K562 (cell line): ENCODE measurements at regions not wholly inside any gene's neighbourhood (a gene's known extent, or its start where the extent isn't known, plus 50 kb on each side); places are given as distances from the start of the nearest gene placed in this dataset.
A peak's percentile ranks its signal among the peaks of the same experiment; 100 is the strongest.

Source experiments
- ATAC-seq: fragments of 200-7000 bp; cut with Tn5 transposase; 3 replicates; pipeline ENCODE4 v1.9.1; 2020; ENCODE audit warnings: moderate library complexity
- BruUV-seq: library from RNA; stranded (reverse); fragments of 400-500 nt; replicated peaks from 2 replicates; lab custom pipeline; 2021; lab: Mats Ljungman, UMichigan
- CTCF ChIA-PET: fragments of 300-600 bp; formaldehyde crosslinking; extraction: SDS; loops from one replicate; lab custom pipeline; 2021; ENCODE audit warnings: low intra/inter-chr PET ratio; lab: Yijun Ruan, JAX
- POLR2A ChIA-PET: fragments of 300-600, 350-650 bp; sonication (Branson Sonifier 250); formaldehyde crosslinking; extraction: SDS; loops from one replicate; lab custom pipeline; 2021; ENCODE audit warnings: antibody characterized with exemption, inconsistent platforms; lab: Yijun Ruan, JAX
- DNase-seq, 4 experiments: peaks; one replicate each; pipeline versions ENCODE4 v3.0.0 to v3.0.0-alpha.2; 2011 to 2018; ENCODE audit warnings: low spot score in 3 of 4, mixed read lengths in 3 of 4; ENCODE audit errors: extremely low read depth in 1 of 4
- FAIRE-seq: peaks from 2 replicates; lab custom pipeline; 2011; peaks lifted over from hg19 to GRCh38; lab: Jason Lieb, UNC
- H2AFZ ChIP-seq: 2 replicates; pipeline ENCODE4 v1.6.0; 2011; ENCODE audit warnings: low read depth, low read length, control low read depth, inconsistent platforms
- H3K27ac ChIP-seq: fragments of 200-600 bp; 3 replicates; pipeline ENCODE4 v1.8.0; 2011; ENCODE audit warnings: low read depth, mild to moderate bottlenecking, control low read depth, inconsistent platforms, low read length, moderate library complexity, mixed read lengths; ENCODE audit errors: extremely low read depth
- H3K27me3 ChIP-seq, 2 experiments: fragments of 300-600 bp in 1 of 2; 2 replicates in 1 of 2; 3 replicates in 1 of 2; pipeline versions ENCODE4 v1.6.0 to v1.8.0; 2011; ENCODE audit warnings: inconsistent platforms in 2 of 2, low read length in 2 of 2, mild to moderate bottlenecking in 1 of 2, mixed read lengths in 1 of 2, moderate library complexity in 1 of 2; ENCODE audit not compliant: control insufficient read depth in 2 of 2, insufficient read depth in 2 of 2
- H3K36me3 ChIP-seq: fragments of 300-600 bp; 3 replicates; pipeline ENCODE4 v1.8.0; 2011; ENCODE audit warnings: mild to moderate bottlenecking, low read length, inconsistent platforms; ENCODE audit not compliant: control insufficient read depth, insufficient read depth
- H3K4me1 ChIP-seq, 2 experiments: fragments of 200-600 bp in 1 of 2; replicated peaks in 1 of 2; 2 replicates in 1 of 2; 3 replicates in 1 of 2; pipeline versions ENCODE4 v1.5.1 to v1.8.0; 2011; ENCODE audit warnings: inconsistent platforms in 2 of 2, low read length in 2 of 2, mild to moderate bottlenecking in 1 of 2, mixed read lengths in 1 of 2, moderate library complexity in 1 of 2; ENCODE audit not compliant: control insufficient read depth in 2 of 2, insufficient read depth in 2 of 2
- H3K4me2 ChIP-seq: 2 replicates; pipeline ENCODE4 v1.6.1; 2011; ENCODE audit warnings: low read length, control low read depth, inconsistent platforms, mixed read lengths; ENCODE audit not compliant: insufficient read depth
- H3K4me3 ChIP-seq: fragments of 200-600 bp; sonication (generic), shearing (Covaris generic); 2 replicates; pipeline ENCODE4 v1.5.1; 2016; ENCODE audit warnings: control low read depth, inconsistent platforms
- H3K79me2 ChIP-seq: fragments of 200-600 bp; 3 replicates; pipeline ENCODE4 v1.8.0; 2011; ENCODE audit warnings: low read length, inconsistent platforms; ENCODE audit not compliant: control insufficient read depth, insufficient read depth
- H3K9ac ChIP-seq, 2 experiments: 2 replicates each; pipeline versions ENCODE4 v1.6.0 to v1.6.1; 2011; ENCODE audit warnings: low read depth in 2 of 2, low read length in 2 of 2, control low read depth in 1 of 2, inconsistent platforms in 1 of 2, mild to moderate bottlenecking in 1 of 2, mixed read lengths in 1 of 2; ENCODE audit not compliant: insufficient read depth in 1 of 2
- H3K9me1 ChIP-seq: one replicate; pipeline ENCODE4 v1.6.0; 2011; ENCODE audit warnings: inconsistent platforms, mild to moderate bottlenecking, low read length, moderate library complexity; ENCODE audit not compliant: control insufficient read depth, insufficient read depth
- H3K9me3 ChIP-seq: replicated peaks from 2 replicates; pipeline ENCODE4 v1.5.1; 2011; ENCODE audit warnings: low read depth, low read length, inconsistent platforms; ENCODE audit not compliant: control insufficient read depth, insufficient read depth
- H4K20me1 ChIP-seq: replicated peaks from 2 replicates; pipeline ENCODE4 v1.6.1; 2011; ENCODE audit warnings: low read length, inconsistent platforms, mixed read lengths; ENCODE audit not compliant: control insufficient read depth, insufficient read depth
- CEBPB ChIP-seq: fragments of 450-650 bp; IDR thresholded peaks from 2 replicates; pipeline ENCODE4 v1.6.1; 2016; ENCODE audit warnings: missing genetic modification characterization, missing compliant biosample characterization
- ESRRB ChIP-seq: fragments of 250-450 bp; sonication (Bioruptor Pico); IDR thresholded peaks from 2 replicates; pipeline ENCODE4 v1.5.0; 2020; ENCODE audit warnings: mild to moderate bottlenecking, moderate library complexity, borderline replicate concordance
- MCM3 ChIP-seq: fragments of 450-650 bp; IDR thresholded peaks from 2 replicates; pipeline ENCODE4 v1.6.1; 2016
- NFXL1 ChIP-seq: fragments of 450-650 bp; formaldehyde crosslinking; IDR thresholded peaks from 2 replicates; pipeline ENCODE4 v1.4.0; 2021; ENCODE audit warnings: mild to moderate bottlenecking
- WGBS: fragments of 100-300 bp; shearing (Covaris generic); methylation state at CpG from one replicate; pipeline ENCODE4 v1.1.6; 2016; ENCODE audit warnings: low coverage, mixed read lengths; ENCODE audit not compliant: insufficient coverage; ENCODE audit errors: missing lambda C conversion rate; 5-methylcytosine and 5-hydroxymethylcytosine counted together
- in situ Hi-C: fragments of 300-500 bp; cut with MboI; formaldehyde crosslinking; loops from 4 replicates; pipeline ENCODE4 v1.15.0; 2018; ENCODE audit warnings: inconsistent platforms, mixed read lengths
- intact Hi-C: fragments of 100-400 bp; cut with micrococcal nuclease; formaldehyde crosslinking; loops from 2 replicates; pipeline ENCODE4 v1.14.2; 2022
- TF ChIP-seq, protein P1 (sequence below): fragments of 200-800 bp; sonication (Bioruptor generic); IDR thresholded peaks from 2 replicates; pipeline ENCODE4 v1.6.1; 2017; ENCODE audit warnings: missing genetic modification characterization, missing compliant biosample characterization
- TF ChIP-seq, protein P2 (sequence below), 2 experiments: IDR thresholded peaks; 2 replicates each; pipeline ENCODE4 v1.6.1; 2011; ENCODE audit warnings: borderline replicate concordance in 1 of 2, control low read depth in 1 of 2, low read depth in 1 of 2, low read length in 1 of 2, mild to moderate bottlenecking in 1 of 2, mixed read lengths in 1 of 2, moderate library complexity in 1 of 2; ENCODE audit not compliant: insufficient read depth in 1 of 2, insufficient read length in 1 of 2, poor library complexity in 1 of 2, severe bottlenecking in 1 of 2; ENCODE audit errors: extremely low read depth in 1 of 2

- TF ChIP-seq, protein P1, sequence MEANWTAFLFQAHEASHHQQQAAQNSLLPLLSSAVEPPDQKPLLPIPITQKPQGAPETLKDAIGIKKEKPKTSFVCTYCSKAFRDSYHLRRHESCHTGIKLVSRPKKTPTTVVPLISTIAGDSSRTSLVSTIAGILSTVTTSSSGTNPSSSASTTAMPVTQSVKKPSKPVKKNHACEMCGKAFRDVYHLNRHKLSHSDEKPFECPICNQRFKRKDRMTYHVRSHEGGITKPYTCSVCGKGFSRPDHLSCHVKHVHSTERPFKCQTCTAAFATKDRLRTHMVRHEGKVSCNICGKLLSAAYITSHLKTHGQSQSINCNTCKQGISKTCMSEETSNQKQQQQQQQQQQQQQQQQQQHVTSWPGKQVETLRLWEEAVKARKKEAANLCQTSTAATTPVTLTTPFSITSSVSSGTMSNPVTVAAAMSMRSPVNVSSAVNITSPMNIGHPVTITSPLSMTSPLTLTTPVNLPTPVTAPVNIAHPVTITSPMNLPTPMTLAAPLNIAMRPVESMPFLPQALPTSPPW (CRISPR knock-in tag) = peak; percentile 33; the same call in 1 of the 2 replicates
- TF ChIP-seq CEBPB (tag) (no peak), NFXL1 (CRISPR knock-in tag) (no peak)
- TF ChIP-seq, protein P2, sequence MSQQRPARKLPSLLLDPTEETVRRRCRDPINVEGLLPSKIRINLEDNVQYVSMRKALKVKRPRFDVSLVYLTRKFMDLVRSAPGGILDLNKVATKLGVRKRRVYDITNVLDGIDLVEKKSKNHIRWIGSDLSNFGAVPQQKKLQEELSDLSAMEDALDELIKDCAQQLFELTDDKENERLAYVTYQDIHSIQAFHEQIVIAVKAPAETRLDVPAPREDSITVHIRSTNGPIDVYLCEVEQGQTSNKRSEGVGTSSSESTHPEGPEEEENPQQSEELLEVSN (IDR thresholded peaks at IDR 0.05; ENCODE audit: borderline replicate concordance in 1 of 2, extremely low read depth in 1 of 2, insufficient read depth in 1 of 2, insufficient read length in 1 of 2, low read depth in 1 of 2, low read length in 1 of 2, poor library complexity in 1 of 2, severe bottlenecking in 1 of 2) = peak in 1 of 2 experiments; percentile 42
Measured at GRCh38 chr2:88247531-88247930, 77.4 kb downstream of the THNSL2 start (continued).

DNA sequence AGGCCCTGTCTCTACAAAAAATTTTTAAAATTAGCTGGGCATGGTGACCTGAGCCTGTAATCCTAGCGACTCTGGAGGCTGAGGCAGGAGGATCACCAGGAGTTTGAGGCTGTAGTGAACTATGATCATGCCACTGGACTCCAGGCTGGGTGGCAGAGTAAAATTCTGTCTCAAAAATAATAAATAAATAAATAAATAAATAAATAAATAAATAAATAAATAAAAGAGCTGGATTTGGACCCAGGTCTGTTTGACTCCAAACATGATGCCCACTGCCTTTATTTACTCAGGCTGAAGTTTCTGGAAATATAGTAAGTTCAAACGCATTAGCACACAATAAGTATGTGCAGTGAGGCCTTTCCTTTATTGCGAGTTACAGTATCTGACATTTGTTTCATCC, 75.0 kb downstream of the THNSL2 start:
- peaks cover 7 to 12% of the 10 kb centered on the region in 2 experiments for H3K4me1 ChIP-seq
- POLR2A ChIA-PET = no interaction called here
- FAIRE-seq = no peak

More for the DNA sequence above, 75.0 kb downstream of the THNSL2 start:
- Histone ChIP-seq H3K79me2 (no peaks in the 10 kb centered on the region), H3K36me3 (no peaks in the 10 kb centered on the region), H3K9me1 (no peaks in the 10 kb centered on the region), H3K9ac (no peak overlapping the region), H3K4me2 (no peak overlapping the region), H3K4me3 (no peak overlapping the region), H3K9me3 (no peaks in the 10 kb centered on the region; the same call in 1 of the 2 replicates), H2AFZ (no peak overlapping the region), H3K27ac (no peak overlapping the region), H4K20me1 (no peaks in the 10 kb centered on the region), H3K27me3 (no peaks in the 10 kb centered on the region)
- TF ChIP-seq ESRRB (no peak), MCM3 (no peak)
- intact Hi-C loops = no loop called here
- WGBS = 50% methylated on average over 3 of the region's 3 CpGs
- in situ Hi-C loops = no loop called here
- CTCF ChIA-PET = no interaction called here
- ATAC-seq = no peak
- no TSS peak for BruUV-seq
- DNase-seq = no peak
